Globus pallidus (tissue), 1 donor: ENCODE measurements at regions not wholly inside any gene's neighbourhood (a gene's known extent, or its start where the extent isn't known, plus 50 kb on each side); places are given as distances from the start of the nearest gene placed in this dataset.
"Not testable (repeated sequence)": the region's sequence is repeated elsewhere in the genome, so short reads cannot be mapped to it uniquely, and the experiment has no call there.

ENCODE experiments used
- DNase-seq: peaks from one replicate; pipeline ENCODE4 v3.0.0-alpha.2; 2015; ENCODE audit warnings: low spot score

DNA sequence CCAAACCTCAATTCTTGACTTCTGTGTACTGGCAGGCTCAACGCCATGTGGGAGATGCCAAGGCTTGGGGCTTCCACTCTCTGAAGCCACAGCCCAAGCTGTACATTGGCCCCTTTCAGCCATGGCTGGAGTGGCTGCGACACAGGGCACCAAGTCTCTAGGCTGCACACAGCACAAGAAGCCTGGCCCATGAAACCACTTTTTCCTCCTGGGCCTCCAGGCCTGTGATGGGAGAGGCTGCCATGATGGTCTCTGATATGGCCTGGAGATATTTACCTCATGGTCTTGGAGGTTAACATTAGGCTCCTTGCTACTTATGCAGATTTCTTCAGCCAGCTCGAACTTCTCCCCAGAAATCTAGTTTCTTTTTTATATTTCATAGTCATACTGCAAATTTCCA is 724.1 kb downstream of the RNF144A start:
- DNase-seq, result not testable (repeated sequence)

- no peak for DNase-seq
Measured at GRCh38 chr2:7646024-7646423, 728.8 kb downstream of the RNF144A start.

DNA sequence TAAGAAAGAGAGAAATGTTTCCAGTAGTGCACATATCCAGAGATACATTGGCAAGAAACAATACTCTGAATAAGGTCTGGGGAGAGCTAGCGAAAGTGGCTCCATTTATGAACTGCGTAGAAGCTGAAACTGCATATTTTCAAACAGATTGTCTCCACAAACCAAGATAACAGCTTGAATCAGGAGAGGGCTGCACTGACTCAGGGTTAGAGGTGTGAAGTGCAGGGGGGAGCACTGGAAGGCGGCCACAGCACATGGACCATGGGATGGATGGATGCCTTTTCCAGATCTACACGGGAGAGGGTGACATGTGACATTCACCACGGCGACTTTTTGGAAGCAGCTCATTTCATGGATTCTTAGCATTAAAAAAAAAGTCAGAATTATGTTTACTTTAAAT is 729.4 kb downstream of the RNF144A start:
- DNase-seq, result no peak

DNA sequence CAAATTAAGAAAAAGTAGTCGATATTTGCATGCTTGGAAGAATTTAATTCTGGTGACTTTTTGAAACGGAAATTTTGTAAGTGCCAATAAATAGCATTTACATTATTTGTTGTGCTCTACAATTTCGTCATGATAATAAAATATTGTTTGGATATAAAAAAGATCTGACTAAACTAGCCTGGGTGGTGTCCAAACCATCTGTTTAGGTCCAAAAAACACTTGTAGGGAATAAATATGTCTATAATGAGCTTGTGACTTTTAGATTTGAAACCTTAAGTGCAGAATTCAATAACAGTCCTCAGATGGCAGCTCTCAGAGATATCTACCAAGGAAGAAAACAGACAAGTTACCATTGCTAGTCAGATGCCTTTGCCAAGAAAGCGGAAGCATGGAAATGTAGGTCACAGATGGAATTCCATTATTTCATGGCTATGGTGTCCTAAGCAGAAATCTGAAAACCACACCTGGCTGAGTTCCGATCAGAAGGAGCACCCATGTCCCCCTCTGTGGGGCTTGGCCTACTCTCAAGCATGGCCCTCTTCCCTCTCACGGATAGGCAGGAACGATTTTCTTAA is 731.1 kb downstream of the RNF144A start:
- no peak for DNase-seq

- DNase-seq, result no peak
Measured at GRCh38 chr2:7649461-7650228, 732.4 kb downstream of the RNF144A start.

DNA sequence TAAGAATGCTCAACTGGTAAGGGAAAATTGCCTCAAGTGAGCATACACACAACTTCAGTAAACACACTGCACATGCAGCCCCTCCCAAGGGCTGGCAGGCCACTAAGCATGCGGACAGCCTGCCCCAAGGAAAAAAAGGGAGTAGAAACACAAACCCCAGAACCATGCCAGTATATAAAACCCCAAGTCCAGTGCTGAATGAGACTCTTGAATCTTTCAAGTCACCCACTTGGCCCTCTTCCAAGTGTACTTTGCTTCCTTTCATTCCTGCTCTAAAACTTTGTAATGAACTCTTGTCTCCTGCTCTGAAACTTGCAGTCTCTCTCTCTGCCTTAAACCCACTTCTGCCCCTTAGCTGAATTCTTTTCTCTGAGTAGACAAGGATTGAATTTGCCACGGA is 736.4 kb downstream of the RNF144A start:
- no peak for DNase-seq

GRCh38 chr2:7655629-7656028 is 738.4 kb downstream of the RNF144A start:
- DNase-seq, result no peak

DNA sequence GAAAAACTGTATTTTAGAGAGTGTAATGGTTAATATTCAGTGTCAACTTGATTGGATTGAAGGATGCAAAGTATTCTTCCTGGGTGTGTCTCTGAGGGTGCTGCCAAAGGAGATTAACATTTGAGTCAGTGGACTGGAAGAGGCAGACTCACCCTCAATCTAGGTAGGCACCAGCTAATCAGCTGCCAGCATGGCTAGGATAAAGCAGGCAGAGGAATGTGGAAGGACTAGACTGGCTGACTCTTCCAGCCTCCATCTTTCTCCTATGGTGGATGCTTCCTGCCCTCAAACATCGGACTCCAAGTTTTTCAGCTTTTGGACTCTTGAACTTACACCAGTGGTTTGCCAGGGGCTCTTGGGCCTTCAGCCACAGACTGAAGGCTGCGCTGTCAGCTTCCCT is 740.3 kb downstream of the RNF144A start:
- DNase-seq, result not testable (repeated sequence)

- no peak for DNase-seq
Measured at GRCh38 chr2:7658486-7658885, 741.3 kb downstream of the RNF144A start.

- no peak for DNase-seq
Measured at GRCh38 chr2:7660816-7661215, 743.6 kb downstream of the RNF144A start.

- DNase-seq, result no peak
Measured at GRCh38 chr2:7661502-7661901, 744.3 kb downstream of the RNF144A start.

GRCh38 chr2:7665880-7666279 is 748.7 kb downstream of the RNF144A start:
- no peak for DNase-seq

- DNase-seq, result no peak
Measured at GRCh38 chr2:7666596-7667259, 749.5 kb downstream of the RNF144A start.

- DNase-seq, result no peak
Measured at GRCh38 chr2:7667260-7667757, 750.1 kb downstream of the RNF144A start.

DNA sequence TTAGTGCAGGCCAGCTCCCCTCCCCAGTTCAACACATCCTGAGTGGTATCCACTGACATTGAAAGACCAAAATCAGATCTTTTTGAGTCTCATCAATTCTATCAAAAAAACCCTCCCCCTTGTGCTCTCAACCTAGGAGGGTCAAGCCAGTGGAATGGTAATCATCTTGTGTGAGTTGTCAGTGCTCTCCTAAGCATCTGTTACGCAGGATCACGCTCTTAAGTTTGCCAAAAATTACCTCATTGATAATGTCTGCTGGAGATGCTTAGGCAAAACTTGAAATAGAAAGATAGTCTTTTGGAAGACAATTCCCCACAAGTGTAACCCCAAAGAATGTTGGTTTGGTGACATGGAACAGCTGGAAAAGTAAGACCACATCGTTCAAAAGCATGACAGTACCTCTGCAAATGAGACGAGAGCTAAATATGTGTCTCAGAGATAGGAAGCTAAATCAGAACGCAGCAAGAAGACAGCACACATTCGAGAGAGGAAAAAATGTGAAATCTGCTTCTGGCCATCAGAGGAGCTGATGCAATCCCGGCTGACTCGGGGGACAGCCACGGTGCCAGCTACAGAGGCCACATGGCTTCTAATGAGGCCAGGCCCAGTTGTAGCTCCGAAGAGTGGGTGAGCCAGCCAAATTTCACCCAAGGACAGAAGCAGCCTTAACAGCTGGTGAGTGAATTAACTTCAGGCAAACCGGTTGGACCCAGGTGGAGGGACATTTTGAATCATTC is 753.9 kb downstream of the RNF144A start:
- no peak for DNase-seq

- DNase-seq, result no peak
Measured at GRCh38 chr2:7672027-7672684, 754.9 kb downstream of the RNF144A start.

- no peak for DNase-seq
Measured at GRCh38 chr2:7672685-7673071, 755.5 kb downstream of the RNF144A start.

DNA sequence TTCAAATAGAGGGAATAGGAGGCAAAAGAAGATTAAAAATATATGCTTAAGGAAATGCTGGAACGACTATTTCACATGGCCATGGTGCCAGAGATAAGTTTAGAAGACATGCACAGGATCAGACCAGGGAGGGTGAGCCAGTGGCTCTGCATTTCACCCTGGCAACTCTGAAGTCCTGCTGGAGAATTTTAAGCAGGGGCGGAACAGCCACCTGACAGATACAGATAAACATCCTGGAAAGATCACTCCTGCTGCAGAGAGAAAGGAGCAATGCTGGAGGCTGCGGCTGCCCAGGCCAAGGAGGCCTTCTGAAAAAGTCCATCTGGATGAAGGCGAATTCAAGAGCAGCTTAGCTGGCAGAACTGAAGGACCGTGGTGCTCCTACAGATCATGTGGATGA is 755.9 kb downstream of the RNF144A start:
- DNase-seq, result no peak

DNA sequence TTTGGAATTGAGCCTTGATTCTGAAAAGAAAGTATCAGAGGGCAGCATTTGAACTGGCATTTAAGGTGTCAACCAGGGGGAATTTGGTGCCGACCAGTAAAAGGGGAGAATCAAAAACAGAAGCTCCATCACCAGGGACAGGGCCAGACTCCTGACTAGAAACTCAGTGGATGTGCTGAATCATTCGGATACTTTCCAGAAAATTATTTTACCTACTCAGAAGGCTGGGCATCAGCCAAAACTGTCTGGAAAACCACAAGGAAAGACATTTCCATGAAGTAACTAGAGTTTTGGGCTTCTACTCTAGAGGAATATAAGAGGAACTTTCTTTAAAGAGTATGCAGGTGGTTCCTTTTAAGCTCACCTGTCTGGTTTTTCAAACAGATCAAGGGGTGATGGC is 756.6 kb downstream of the RNF144A start:
- no peak for DNase-seq

- DNase-seq, result no peak
Measured at GRCh38 chr2:7674606-7675005, 757.4 kb downstream of the RNF144A start.

DNA sequence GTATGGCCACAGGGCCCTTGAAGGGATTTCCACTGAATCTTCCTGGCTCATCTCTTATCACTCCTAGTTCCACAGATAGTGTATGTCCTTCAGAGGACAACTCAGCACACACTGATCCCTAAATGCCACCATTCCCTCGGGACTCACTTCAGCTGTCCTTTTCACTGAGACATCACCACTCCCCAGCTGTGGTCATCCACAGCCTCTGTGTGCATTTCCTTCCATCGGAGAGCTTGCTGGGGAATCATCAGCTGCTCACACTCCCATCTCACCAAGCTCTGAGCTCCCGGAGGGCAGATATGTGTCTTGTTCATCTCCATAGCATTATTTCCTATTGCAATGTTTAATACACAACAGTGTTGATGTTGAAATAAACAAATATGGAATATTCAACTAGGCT is 759.5 kb downstream of the RNF144A start:
- DNase-seq, result no peak

GRCh38 chr2:7681881-7682461 is 764.8 kb downstream of the RNF144A start:
- DNase-seq, result no peak
